SK-N-SH treated with all-trans-retinoic acid at 6 μM for 48 hours (cell line): ENCODE measurements at regions not wholly inside any gene's neighbourhood (a gene's known extent, or its start where the extent isn't known, plus 50 kb on each side); places are given as distances from the start of the nearest gene placed in this dataset.

Experiments
- ARNTL ChIP-seq: fragments of 450-650 bp; formaldehyde crosslinking; IDR thresholded peaks from 2 replicates; pipeline ENCODE4 v1.5.0; 2020; ENCODE audit warnings: low read depth, mild to moderate bottlenecking, moderate library complexity, borderline replicate concordance
- CSDC2 ChIP-seq: fragments of 250-450 bp; sonication (Bioruptor Pico); IDR thresholded peaks from 2 replicates; pipeline ENCODE4 v1.5.0; 2020; ENCODE audit warnings: mild to moderate bottlenecking, moderate library complexity
- GLIS3 ChIP-seq: fragments of 250-450 bp; sonication (Bioruptor Pico); IDR thresholded peaks from 2 replicates; pipeline ENCODE4 v1.5.0; 2020; ENCODE audit warnings: mild to moderate bottlenecking, moderate library complexity
- RARB ChIP-seq: fragments of 250-450 bp; sonication (Bioruptor Pico); IDR thresholded peaks from 2 replicates; pipeline ENCODE4 v1.8.0; 2021; ENCODE audit warnings: mild to moderate bottlenecking, moderate library complexity
- TCF4 ChIP-seq: fragments of 250-450 bp; sonication (Bioruptor Pico); IDR thresholded peaks from 2 replicates; pipeline ENCODE4 v1.8.0; 2021; ENCODE audit warnings: mild to moderate bottlenecking, moderate library complexity, borderline replicate concordance
- ZFP30 ChIP-seq: fragments of 450-650 bp; formaldehyde crosslinking; IDR thresholded peaks from 2 replicates; pipeline ENCODE4 v1.5.0; 2022; ENCODE audit warnings: mild to moderate bottlenecking, moderate library complexity
- TF ChIP-seq, protein P1 (sequence below): fragments of 250-450 bp; sonication (Bioruptor Pico); IDR thresholded peaks from 2 replicates; pipeline ENCODE4 v1.8.0; 2020; ENCODE audit warnings: mild to moderate bottlenecking, moderate library complexity, borderline replicate concordance
- TF ChIP-seq, protein P2 (sequence below): fragments of 250-450 bp; sonication (Bioruptor Pico); IDR thresholded peaks from 2 replicates; pipeline ENCODE4 v1.5.1; 2020; ENCODE audit warnings: low read depth, mild to moderate bottlenecking, moderate library complexity

- TF ChIP-seq, protein P1, sequence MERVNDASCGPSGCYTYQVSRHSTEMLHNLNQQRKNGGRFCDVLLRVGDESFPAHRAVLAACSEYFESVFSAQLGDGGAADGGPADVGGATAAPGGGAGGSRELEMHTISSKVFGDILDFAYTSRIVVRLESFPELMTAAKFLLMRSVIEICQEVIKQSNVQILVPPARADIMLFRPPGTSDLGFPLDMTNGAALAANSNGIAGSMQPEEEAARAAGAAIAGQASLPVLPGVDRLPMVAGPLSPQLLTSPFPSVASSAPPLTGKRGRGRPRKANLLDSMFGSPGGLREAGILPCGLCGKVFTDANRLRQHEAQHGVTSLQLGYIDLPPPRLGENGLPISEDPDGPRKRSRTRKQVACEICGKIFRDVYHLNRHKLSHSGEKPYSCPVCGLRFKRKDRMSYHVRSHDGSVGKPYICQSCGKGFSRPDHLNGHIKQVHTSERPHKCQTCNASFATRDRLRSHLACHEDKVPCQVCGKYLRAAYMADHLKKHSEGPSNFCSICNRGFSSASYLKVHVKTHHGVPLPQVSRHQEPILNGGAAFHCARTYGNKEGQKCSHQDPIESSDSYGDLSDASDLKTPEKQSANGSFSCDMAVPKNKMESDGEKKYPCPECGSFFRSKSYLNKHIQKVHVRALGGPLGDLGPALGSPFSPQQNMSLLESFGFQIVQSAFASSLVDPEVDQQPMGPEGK, result no peak
- TF ChIP-seq GLIS3 (CRISPR knock-in tag), result no peak
- no peak for TF ChIP-seq ZFP30 (CRISPR knock-in tag)
- TF ChIP-seq ARNTL (CRISPR knock-in tag), result no peak
- TF ChIP-seq, protein P2, sequence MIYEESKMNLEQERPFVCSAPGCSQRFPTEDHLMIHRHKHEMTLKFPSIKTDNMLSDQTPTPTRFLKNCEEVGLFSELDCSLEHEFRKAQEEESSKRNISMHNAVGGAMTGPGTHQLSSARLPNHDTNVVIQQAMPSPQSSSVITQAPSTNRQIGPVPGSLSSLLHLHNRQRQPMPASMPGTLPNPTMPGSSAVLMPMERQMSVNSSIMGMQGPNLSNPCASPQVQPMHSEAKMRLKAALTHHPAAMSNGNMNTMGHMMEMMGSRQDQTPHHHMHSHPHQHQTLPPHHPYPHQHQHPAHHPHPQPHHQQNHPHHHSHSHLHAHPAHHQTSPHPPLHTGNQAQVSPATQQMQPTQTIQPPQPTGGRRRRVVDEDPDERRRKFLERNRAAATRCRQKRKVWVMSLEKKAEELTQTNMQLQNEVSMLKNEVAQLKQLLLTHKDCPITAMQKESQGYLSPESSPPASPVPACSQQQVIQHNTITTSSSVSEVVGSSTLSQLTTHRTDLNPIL (CRISPR knock-in tag), result no peak
- TF ChIP-seq CSDC2 (CRISPR knock-in tag), result no peak
- TF ChIP-seq RARB (CRISPR knock-in tag), result no peak
- no peak for TF ChIP-seq TCF4 (CRISPR knock-in tag)
Observed at GRCh38 chr5:117435203-117435602, 860.6 kb upstream of the SEMA6A start.
